HEK293T (cell line): ENCODE measurements at regions not wholly inside any gene's neighbourhood (a gene's known extent, or its start where the extent isn't known, plus 50 kb on each side); places are given as distances from the start of the nearest gene placed in this dataset.

Experiments
- BHLHE40 ChIP-seq: fragments of 450-650 bp; IDR thresholded peaks from 2 replicates; pipeline ENCODE4 v1.6.1; 2016; ENCODE audit warnings: mild to moderate bottlenecking, moderate library complexity, borderline replicate concordance
- FOXM1 ChIP-seq: fragments of 450-650 bp; IDR thresholded peaks from 2 replicates; pipeline ENCODE4 v1.6.1; 2017; ENCODE audit warnings: mild to moderate bottlenecking, borderline replicate concordance

DNA sequence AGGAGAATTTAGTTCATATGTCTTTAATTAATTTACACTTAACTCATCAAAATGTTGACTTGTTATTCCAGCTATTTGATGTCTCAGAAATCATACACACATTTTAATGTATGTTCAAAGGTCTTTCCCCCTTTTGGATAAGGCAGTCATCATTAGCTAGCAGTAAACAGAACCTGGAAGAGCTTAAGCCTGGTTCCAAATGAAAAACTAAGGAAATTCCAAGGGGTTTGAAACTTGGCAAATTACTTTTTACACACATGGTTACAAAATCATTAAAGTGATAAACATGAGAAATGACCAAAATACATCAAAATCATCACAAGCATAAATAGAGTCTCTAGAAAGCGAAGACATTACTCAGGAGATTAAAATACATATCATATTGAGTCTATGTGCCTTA is 359.8 kb upstream of the ZNF608 start:
- TF ChIP-seq BHLHE40 (no peak), FOXM1 (no peak)
